Epithelial cell of proximal tubule (primary cell): ENCODE measurements at regions not wholly inside any gene's neighbourhood (a gene's known extent, or its start where the extent isn't known, plus 50 kb on each side); places are given as distances from the start of the nearest gene placed in this dataset.

ENCODE experiments used
- DNase-seq: peaks from one replicate; pipeline ENCODE4 v3.0.0-alpha.2; 2011; ENCODE audit warnings: low read depth
- H3K4me3 ChIP-seq: 2 replicates; pipeline ENCODE4 v1.5.1; 2011; ENCODE audit warnings: low read depth, mild to moderate bottlenecking, low read length
- TF ChIP-seq, protein P1 (sequence below): conservative IDR thresholded peaks from 2 replicates; pipeline ENCODE4 v1.5.1; 2012; ENCODE audit warnings: low read depth, mild to moderate bottlenecking, low read length

DNA sequence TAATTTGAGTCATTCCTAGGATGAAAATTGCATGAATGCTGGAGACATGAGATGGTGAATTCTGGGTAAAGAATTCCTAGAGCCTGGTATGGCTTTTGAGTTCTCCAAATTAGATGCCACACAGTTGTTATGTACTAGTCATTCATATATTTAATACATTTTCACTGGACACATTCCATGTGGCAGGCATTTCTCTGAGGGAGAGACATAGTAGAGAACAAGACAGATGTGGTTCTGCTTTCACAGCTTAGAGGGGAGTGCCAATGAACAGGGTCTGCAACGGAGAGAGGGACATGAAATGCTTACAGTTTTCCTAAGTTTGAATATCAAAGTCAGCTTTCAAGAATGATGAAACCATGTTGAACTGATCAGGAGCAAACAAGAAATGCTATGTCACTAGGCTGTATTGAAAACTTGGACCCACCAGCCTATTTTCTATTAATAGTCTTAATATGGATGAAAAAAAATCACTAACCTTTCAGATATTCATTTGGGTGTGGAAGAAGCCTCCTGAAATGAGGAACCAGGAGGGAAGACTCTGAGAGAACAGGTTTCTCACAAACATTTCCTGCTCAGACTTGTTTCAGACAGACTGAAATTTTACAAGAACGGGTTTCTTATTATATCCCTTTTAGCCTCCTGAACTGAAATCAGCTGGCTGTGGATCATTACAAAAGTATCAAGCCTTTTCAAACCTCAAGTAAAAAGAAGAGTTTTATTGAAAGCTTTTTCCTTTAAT, 276.0 kb upstream of the TET2 start:
- DNase-seq: no peak
- no peak overlapping the region for H3K4me3 ChIP-seq
- TF ChIP-seq, protein P1, sequence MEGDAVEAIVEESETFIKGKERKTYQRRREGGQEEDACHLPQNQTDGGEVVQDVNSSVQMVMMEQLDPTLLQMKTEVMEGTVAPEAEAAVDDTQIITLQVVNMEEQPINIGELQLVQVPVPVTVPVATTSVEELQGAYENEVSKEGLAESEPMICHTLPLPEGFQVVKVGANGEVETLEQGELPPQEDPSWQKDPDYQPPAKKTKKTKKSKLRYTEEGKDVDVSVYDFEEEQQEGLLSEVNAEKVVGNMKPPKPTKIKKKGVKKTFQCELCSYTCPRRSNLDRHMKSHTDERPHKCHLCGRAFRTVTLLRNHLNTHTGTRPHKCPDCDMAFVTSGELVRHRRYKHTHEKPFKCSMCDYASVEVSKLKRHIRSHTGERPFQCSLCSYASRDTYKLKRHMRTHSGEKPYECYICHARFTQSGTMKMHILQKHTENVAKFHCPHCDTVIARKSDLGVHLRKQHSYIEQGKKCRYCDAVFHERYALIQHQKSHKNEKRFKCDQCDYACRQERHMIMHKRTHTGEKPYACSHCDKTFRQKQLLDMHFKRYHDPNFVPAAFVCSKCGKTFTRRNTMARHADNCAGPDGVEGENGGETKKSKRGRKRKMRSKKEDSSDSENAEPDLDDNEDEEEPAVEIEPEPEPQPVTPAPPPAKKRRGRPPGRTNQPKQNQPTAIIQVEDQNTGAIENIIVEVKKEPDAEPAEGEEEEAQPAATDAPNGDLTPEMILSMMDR: no peak

DNA sequence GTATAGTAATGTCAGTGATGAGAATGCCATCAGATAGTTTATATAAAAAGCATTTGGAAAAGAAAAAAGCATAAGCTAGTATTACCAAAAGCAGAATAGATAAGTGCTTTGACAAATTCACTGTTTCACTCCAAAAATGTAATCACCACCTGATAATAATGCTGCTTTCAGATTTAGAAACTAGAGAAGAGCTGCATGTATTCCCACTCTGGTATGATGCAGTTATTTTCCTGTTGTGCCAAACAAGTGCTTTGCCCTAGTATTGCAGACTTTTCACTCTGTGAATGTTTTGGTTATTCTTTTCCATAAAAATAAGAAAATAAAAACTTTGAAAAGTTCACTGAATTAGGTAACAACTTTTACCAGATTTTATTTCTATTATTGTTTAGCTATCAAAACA, 267.7 kb upstream of the TET2 start:
- TF ChIP-seq, protein P1: no peak
- DNase-seq: no peak
- H3K4me3 ChIP-seq: no peak overlapping the region

DNA sequence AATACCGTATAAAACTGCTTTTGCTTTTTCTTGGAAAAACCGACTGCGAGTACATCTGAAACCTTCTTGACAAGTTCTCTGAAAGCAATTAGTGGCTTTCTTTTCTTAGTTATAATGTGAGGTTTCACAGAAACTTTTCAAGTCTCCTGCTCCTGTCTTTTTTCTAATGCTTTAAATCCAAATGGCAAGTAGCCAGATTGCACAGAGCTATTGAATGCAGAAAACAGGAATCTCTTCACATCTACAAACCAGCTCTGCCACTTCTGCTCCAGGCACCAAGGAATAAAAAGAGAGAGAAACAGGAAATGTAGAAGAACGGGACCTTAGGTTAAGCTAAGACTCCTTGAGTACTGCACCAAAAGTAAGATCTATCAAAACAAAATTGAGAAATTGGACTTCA, 267.3 kb upstream of the TET2 start:
- TF ChIP-seq, protein P1: no peak
- no peak overlapping the region for H3K4me3 ChIP-seq
- DNase-seq: no peak

DNA sequence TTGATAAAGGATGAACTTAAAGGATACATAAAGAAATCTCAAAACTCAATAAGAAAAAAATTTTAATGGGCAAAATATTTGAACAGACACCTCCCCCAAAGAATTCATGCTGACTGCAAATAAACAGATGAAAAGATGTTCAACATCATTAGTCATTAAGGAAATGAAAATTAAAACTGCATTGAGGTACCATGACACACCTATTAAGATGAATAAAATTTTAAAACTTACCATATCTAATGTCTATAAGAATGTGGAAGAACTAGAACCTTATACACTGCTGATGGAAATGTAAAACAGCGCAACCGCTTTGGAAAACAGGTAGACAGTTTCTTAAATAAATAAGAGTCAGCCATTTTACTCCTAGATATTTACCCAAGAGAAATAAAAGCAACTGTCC, 266.8 kb upstream of the TET2 start:
- no peak overlapping the region for H3K4me3 ChIP-seq
- TF ChIP-seq, protein P1: no peak
- DNase-seq: no peak

DNA sequence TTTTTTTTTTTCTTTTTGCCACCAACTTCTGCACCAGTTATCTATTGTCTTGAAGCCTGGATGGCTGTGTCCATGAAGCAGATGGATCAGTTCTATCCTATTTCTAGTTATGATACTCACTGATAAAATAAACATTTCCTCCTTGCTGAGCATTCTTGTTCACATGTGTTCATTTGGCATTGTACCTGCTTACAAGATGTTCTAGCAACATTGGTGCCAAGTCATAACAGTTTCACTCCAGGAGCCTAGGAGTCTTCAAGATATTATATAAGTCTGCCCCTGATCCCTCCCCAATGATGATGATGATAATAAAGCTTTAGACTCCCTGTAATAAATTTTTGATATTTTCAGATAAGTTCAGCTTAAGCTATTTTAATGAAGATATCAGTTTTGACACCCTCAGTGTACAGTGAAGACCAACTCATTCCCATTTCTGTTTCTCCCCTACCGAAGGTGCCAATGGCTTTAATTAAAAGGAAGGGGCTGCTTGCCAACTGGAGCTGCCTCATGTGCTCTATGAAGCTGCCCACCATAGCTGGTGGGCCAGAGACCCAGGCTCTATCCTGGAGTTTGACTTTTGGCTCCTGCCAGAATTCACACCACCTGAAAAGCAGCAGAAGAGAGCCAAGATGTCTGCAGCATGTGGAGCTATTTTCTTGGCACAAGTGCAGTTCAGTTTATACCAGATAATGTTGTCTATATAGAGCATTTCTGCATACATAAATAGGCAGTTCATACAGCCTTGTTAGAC, 265.4 kb upstream of the TET2 start:
- TF ChIP-seq, protein P1: no peak
- DNase-seq: no peak
- H3K4me3 ChIP-seq: no peak overlapping the region

DNA sequence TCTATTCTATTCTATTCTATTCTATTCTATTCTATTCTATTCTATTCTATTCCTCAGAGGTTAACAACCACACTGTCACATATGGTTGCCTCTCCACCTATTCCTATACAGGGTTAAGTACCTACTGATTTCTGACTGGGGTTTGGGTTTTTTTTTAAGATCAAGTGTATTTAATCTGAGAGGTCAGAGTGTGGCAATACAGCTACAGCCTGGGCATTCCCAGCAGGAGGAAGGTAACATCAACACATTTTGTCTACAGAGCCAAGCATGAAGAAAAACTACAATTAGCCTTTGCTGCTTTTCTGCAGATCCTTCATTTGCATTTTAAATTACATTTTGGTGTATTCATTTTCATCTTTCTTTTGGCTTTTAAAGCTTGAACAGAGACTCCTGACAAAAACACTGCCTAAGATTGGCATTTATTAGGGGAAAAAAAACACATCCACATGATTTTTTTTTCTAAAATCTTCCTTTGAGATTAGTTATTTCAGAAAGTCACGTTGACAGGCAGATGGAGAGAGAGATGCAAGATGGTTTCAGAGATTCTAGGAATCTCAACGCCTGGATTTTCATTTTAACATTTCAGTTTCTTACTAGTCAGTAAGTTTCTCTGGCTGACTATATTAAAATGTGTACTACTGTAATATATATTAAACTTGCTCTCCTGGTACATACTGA, 255.9 kb upstream of the TET2 start:
- H3K4me3 ChIP-seq: no peak overlapping the region
- TF ChIP-seq, protein P1: no peak
- no peak for DNase-seq
